ENCODE measurements at regions not wholly inside any gene's neighbourhood (a gene's known extent, or its start where the extent isn't known, plus 50 kb on each side); places are given as distances from the start of the nearest gene placed in this dataset.

- TF ChIP-seq CTCF (IDR thresholded peaks at IDR 0.05; ENCODE audit: insufficient read depth, low read length), result no peak
- no peak for TF ChIP-seq POLR2AphosphoS5 (IDR thresholded peaks at IDR 0.05; ENCODE audit: low read depth)
- TF ChIP-seq GABPA (IDR thresholded peaks at IDR 0.05; ENCODE audit: low read depth), result no peak
- TF ChIP-seq REST (IDR thresholded peaks at IDR 0.05; ENCODE audit: insufficient replicate concordance, low read depth), result no peak
Measured at GRCh38 chr10:123462246-123462645, 203.9 kb upstream of the GPR26 start.
